Bronchial epithelial cell (primary cell): ENCODE measurements at regions not wholly inside any gene's neighbourhood (a gene's known extent, or its start where the extent isn't known, plus 50 kb on each side); places are given as distances from the start of the nearest gene placed in this dataset.

Source experiments
- DNase-seq: peaks from one replicate; pipeline ENCODE4 v3.0.0-alpha.2; 2010; ENCODE audit warnings: low read depth
- FAIRE-seq: peaks from 2 replicates; lab custom pipeline; 2011; peaks lifted over from hg19 to GRCh38; lab: Jason Lieb, UNC
- H3K27me3 ChIP-seq: 2 replicates; pipeline ENCODE4 v1.5.1; 2011; ENCODE audit warnings: low read length; ENCODE audit not compliant: control insufficient read depth, insufficient read depth
- H3K36me3 ChIP-seq: 2 replicates; pipeline ENCODE4 v1.5.1; 2011; ENCODE audit warnings: low read length; ENCODE audit not compliant: control insufficient read depth, insufficient read depth
- H3K4me3 ChIP-seq: 2 replicates; pipeline ENCODE4 v1.5.1; 2011; ENCODE audit warnings: mild to moderate bottlenecking, low read depth, low read length, control low read depth
- CTCF ChIP-seq: IDR thresholded peaks from 2 replicates; pipeline ENCODE4 v1.5.1; 2011; ENCODE audit warnings: mild to moderate bottlenecking, moderate library complexity, low read length, control low read depth, inconsistent platforms; ENCODE audit not compliant: insufficient read depth, severe bottlenecking

DNA sequence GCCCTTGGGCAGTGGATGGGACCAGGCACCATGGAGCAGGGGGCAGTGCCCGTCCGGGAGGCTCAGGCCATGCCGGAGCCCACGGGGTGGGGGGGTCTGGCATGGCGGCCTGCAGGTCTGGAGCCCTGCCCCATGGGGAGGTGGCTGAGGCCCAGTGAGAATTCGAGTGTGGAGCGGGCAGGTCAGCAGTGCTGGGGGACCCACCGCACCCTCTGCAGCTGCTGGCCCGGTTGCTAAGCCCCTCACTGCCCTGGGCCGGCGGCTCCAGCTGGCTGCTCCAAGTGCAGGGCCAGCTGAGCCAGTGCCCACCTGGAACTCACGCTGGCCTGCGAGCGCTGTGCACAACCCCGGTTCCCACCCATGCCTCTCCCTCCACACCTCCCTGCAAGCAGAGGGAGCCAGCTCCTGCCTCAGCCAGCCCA is 1157.9 kb upstream of the ADGRL3 start:
- H3K36me3 ChIP-seq, result no peaks in the 10 kb centered on the region
- H3K27me3 ChIP-seq, result no peaks in the 10 kb centered on the region
- no peak for FAIRE-seq
- DNase-seq, result no peak
- no peak overlapping the region for H3K4me3 ChIP-seq
- TF ChIP-seq CTCF, result no peak

DNA sequence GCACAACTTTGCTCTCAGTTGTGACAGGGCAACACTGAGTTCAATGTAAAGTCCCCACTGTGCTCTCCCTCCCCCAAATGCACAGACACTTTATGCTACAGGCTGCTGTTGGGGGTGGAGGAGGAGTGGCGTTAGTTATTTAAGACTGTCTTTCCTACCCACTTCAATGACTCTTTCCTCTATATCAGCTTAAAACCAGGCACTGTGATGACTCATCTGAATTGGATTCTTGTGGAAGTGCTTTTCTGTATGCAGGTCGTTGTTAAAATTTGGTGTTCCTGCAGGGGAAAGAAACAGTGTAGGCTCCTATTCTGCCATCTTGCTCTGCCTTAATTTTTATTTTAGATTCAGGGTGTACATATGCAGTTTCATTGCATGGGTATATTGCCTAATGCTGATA is 1157.2 kb upstream of the ADGRL3 start:
- H3K36me3 ChIP-seq, result no peaks in the 10 kb centered on the region
- TF ChIP-seq CTCF, result no peak
- DNase-seq (peak; percentile 3), FAIRE-seq (peak; percentile 7)
- no peak overlapping the region for H3K4me3 ChIP-seq
- no peaks in the 10 kb centered on the region for H3K27me3 ChIP-seq

GRCh38 chr4:60078984-60079383 is 1121.1 kb upstream of the ADGRL3 start:
- no peak for DNase-seq
- H3K36me3 ChIP-seq, result no peaks in the 10 kb centered on the region
- H3K4me3 ChIP-seq, result no peak overlapping the region
- TF ChIP-seq CTCF, result no peak
- FAIRE-seq, result no peak
- no peaks in the 10 kb centered on the region for H3K27me3 ChIP-seq

DNA sequence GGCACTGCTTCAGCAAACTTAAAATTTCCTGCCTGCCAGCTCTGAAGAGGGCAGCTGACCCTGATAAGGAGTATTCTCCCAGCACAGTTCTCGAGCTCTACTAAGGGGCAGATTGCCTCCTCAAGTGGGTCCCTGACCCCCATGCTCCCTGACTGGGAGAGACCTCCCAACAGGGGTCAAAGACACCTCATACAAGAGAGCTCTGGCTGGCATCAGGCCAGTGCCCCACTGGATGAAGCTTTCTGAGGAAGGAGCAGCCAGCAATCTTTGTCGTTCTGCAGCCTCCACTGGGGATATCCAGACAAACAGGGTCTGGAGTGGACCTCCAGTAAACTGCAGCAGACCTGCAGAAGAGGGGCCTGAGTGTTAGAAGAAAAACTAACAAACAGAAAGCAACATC is 1118.3 kb upstream of the ADGRL3 start:
- no peaks in the 10 kb centered on the region for H3K36me3 ChIP-seq
- no peak for TF ChIP-seq CTCF
- no peak overlapping the region for H3K4me3 ChIP-seq
- no peak for DNase-seq
- H3K27me3 ChIP-seq, result no peaks in the 10 kb centered on the region
- FAIRE-seq, result no peak

DNA sequence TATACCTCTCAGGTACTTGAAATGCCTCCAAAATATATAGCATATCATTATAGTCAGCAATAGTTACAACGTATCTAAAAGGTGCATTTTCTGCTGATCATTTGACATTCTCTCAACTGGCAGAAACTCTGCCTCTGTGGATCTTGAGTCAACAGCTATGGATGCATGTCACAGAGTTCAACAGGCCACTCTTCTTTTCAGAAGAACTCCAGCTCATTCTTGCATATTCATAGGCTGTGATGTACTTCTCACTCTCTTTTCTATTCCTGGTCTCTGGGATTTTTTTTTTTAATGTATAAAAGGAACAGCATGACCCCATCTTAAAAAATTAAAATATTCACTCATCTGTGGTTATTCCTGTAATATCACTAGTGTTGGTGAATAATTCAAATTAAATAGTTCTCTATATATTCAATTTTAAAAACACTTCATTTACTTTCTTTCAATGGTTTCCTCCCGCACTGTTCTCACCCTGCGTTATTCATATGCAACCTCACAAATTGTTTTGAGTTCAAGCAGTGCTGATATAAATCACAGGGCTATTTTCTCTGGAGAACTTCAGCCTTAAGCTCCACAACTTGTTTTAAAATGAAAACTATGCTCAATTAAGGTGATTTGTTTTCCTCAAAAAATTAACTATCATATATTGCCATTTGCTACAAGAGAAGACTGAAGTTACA is 1111.2 kb upstream of the ADGRL3 start:
- Histone ChIP-seq H3K36me3 (no peaks in the 10 kb centered on the region), H3K27me3 (no peaks in the 10 kb centered on the region), H3K4me3 (no peak overlapping the region)
- DNase-seq (no peak), FAIRE-seq (no peak)
- no peak for TF ChIP-seq CTCF
